Esophagus (tissue), 2 donors: ENCODE measurements at regions not wholly inside any gene's neighbourhood (a gene's known extent, or its start where the extent isn't known, plus 50 kb on each side); places are given as distances from the start of the nearest gene placed in this dataset.

ENCODE experiments used
- H3K27ac ChIP-seq, 2 donors: one replicate each; pipeline ENCODE4 v1.5.1; 2013; ENCODE audit warnings: low read depth in 2 of 2, mild to moderate bottlenecking in 2 of 2, inconsistent platforms in 1 of 2, low read length in 1 of 2, moderate library complexity in 1 of 2
- H3K27me3 ChIP-seq, 2 donors: one replicate each; pipeline ENCODE4 v1.6.1; 2013; ENCODE audit warnings: low read length in 2 of 2, control low read depth in 1 of 2, mild to moderate bottlenecking in 1 of 2; ENCODE audit not compliant: insufficient read depth in 2 of 2, control insufficient read depth in 1 of 2
- H3K36me3 ChIP-seq, 2 donors: one replicate each; pipeline ENCODE4 v1.6.1; 2013; ENCODE audit warnings: low read length in 1 of 2; ENCODE audit not compliant: control insufficient read depth in 2 of 2, insufficient read depth in 2 of 2
- H3K4me1 ChIP-seq, 2 donors: one replicate each; pipeline ENCODE4 v1.6.1; 2013; ENCODE audit warnings: low read length in 1 of 2; ENCODE audit not compliant: control insufficient read depth in 2 of 2, insufficient read depth in 2 of 2
- H3K4me3 ChIP-seq, 2 donors: one replicate each; pipeline ENCODE4 v1.5.1; 2013; ENCODE audit warnings: low read length in 2 of 2, mild to moderate bottlenecking in 2 of 2, low read depth in 1 of 2, moderate library complexity in 1 of 2
- H3K9me3 ChIP-seq, 2 donors: one replicate each; pipeline ENCODE4 v1.6.1; 2013; ENCODE audit warnings: mild to moderate bottlenecking in 2 of 2, low read depth in 1 of 2, low read length in 1 of 2, moderate library complexity in 1 of 2; ENCODE audit not compliant: control insufficient read depth in 2 of 2, insufficient read depth in 1 of 2
- WGBS, 2 donors: extraction: QIAGEN DNeasy Blood & Tissue Kit; methylation state at CpG; one replicate each; pipeline ENCODE4 v1.1.7; 2013; 5-methylcytosine and 5-hydroxymethylcytosine counted together
- donor health status: healthy with polysubstance abuse.
- donor health status: Bipolar disorder and iron deficiency.

DNA sequence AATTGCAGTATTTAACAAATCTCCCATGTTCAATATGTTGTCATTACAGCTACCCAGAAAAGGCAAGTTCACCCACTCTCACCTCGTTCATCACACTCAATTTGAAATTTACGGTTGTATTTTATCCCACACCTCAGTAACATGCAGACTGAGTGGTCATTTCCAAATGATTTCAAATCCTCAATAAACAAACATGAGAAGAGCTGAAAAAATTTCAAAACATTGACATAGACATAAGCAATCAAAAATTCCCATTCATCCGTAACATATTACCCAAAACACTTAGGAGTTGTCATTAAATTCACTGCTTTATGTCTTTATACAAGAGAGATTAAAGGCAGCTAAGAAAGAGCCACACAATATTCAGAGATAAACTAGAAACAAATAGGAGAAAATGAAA is 61.7 kb upstream of the NEBL start:
- Histone ChIP-seq H3K4me1 (no peaks in the 10 kb centered on the region), H3K27ac (no peak overlapping the region), H3K9me3 (peaks cover 0 to 3% of the 10 kb centered on the region in 2 donors), H3K27me3 (no peaks in the 10 kb centered on the region), H3K4me3 (no peak overlapping the region), H3K36me3 (no peaks in the 10 kb centered on the region)
- WGBS, 2 donors = 79 to 82% methylated on average over 3 of the region's 3 CpGs

DNA sequence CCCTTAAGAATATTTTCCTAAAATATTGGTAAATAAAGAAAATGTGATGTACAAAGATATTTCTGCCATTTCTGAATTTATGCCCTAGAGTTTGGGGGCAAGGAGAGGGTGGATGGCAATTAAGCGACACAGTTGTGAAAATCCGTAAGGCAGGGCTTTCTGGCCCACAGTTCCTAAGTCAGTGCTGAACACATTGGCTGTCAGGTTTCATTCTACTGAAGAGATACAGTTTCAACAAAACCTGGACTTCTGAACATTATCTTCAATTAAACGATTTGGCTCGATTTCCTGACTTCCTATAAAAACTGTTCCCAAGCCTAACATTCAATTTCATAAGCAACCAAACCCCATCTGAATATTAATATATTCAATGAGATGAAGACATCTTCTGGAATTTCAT is 61.1 kb upstream of the NEBL start:
- 88 to 89% methylated on average over 4 of the region's 4 CpGs for WGBS, 2 donors
- H3K27me3 ChIP-seq = no peaks in the 10 kb centered on the region

DNA sequence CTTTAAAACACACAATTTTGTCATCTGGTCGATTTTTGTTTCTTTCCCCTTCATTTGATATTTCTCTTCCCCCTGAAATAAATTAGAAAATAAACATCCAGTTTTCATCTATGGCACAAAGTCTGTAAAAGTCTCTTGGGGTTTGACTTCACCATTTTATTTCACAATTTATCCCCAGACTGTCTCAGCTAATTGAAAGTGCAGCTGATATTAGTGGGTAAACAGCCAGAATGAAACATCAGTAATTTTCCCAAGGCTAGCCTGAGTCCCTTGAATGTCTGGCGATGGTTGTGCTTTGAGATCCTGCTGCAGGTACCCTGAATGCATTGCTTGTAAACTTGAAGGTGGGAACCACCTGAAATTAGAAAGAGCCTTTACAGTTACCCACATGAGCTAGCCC is 60.6 kb upstream of the NEBL start:
- H3K27me3 ChIP-seq = no peaks in the 10 kb centered on the region

More for the DNA sequence above, 61.1 kb upstream of the NEBL start:
- no peaks in the 10 kb centered on the region for H3K4me1 ChIP-seq
- H3K9me3 ChIP-seq = peaks cover 0 to 3% of the 10 kb centered on the region in 2 donors
- no peak overlapping the region for H3K4me3 ChIP-seq
- H3K27ac ChIP-seq = no peak overlapping the region
- H3K36me3 ChIP-seq = no peaks in the 10 kb centered on the region

DNA sequence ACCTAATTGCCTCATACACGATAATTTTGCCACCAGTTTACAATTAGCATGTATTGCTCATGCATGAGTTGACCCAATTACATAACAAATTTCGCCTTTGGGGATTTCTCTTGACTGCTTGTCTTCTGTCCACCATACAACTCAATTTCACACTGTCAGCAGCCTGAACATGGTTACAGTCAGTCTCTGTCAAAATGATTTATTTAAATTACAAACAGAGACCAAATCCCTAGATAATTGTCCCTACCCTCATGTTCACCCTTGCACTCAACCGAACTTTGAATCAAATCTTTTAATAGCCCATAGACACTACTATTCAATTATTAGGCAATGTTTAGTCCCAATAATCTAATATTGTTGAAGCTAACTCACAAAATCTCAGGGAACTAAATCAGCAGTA is 59.7 kb upstream of the NEBL start:
- H3K9me3 ChIP-seq = peaks cover 0 to 3% of the 10 kb centered on the region in 2 donors
- no peaks in the 10 kb centered on the region for H3K36me3 ChIP-seq
- H3K4me1 ChIP-seq = no peaks in the 10 kb centered on the region
- H3K4me3 ChIP-seq = no peak overlapping the region
- WGBS, 2 donors = 34 to 62% methylated on average over 3 of the region's 3 CpGs
- no peaks in the 10 kb centered on the region for H3K27me3 ChIP-seq
- H3K27ac ChIP-seq = no peak overlapping the region

More for the DNA sequence above, 60.6 kb upstream of the NEBL start:
- Histone ChIP-seq H3K4me1 (no peaks in the 10 kb centered on the region), H3K4me3 (no peak overlapping the region), H3K9me3 (peaks cover 0 to 3% of the 10 kb centered on the region in 2 donors), H3K27ac (no peak overlapping the region), H3K36me3 (no peaks in the 10 kb centered on the region)
- 57 to 67% methylated on average over 2 of the region's 2 CpGs for WGBS, 2 donors

DNA sequence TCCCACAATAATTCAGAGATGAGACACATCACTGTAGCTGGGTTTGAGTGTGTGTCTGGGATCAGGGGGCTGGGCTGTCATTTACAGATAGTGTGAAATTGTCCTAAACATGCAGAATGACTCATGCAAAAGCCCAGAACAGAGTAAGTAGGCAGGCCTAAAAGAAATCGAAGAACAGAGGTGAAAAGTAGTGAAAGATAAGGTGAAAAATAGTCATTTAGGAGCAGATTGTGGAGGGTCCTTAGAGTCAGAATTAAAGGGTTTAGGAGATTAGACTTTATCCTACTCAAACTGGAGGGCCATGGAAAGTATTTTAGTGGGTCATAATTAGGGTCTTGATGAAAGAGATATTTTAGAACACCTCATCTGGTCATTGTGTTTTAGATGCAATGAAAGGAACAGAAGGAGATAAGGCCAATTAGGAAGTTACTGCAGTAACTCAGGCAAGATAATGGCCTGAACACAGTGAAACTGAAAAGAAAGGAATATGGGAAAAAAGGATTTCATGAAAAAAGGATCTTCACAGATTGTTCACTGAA is 58.3 kb upstream of the NEBL start:
- 60 to 68% methylated on average over 1 of the region's 1 CpG for whole genome bisulfite sequencing, 2 donors
- Histone ChIP-seq H3K4me1 (no peaks in the 10 kb centered on the region), H3K4me3 (no peak overlapping the region), H3K36me3 (no peaks in the 10 kb centered on the region), H3K9me3 (peaks cover 0 to 3% of the 10 kb centered on the region in 2 donors), H3K27ac (no peak overlapping the region), H3K27me3 (no peaks in the 10 kb centered on the region)

DNA sequence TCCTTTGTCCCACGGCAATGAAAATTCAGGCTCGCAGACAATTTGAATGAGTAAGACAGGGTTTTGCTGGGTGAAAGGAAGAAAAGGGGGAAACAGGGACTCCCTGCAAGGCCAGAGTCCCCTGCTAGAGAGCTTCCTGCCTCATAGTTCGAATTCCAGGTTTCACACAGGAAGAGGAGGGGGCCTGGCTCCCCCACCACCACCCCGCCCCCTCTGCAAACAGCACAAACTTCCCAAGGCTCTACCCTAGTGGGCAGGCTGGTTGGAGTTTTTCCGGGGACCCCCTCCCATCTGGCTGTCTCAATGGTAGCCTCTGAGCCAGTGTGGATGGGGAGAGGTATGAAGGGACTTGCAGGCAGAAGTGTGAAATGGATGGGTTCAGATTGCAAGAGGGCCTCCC is 57.4 kb upstream of the NEBL start:
- no peaks in the 10 kb centered on the region for H3K36me3 ChIP-seq
- H3K4me3 ChIP-seq = no peak overlapping the region
- no peaks in the 10 kb centered on the region for H3K27me3 ChIP-seq
- 84 to 87% methylated on average over 5 of the region's 5 CpGs for WGBS, 2 donors
- peaks cover 0 to 3% of the 10 kb centered on the region in 2 donors for H3K9me3 ChIP-seq
- H3K27ac ChIP-seq = no peak overlapping the region
- H3K4me1 ChIP-seq = no peaks in the 10 kb centered on the region

DNA sequence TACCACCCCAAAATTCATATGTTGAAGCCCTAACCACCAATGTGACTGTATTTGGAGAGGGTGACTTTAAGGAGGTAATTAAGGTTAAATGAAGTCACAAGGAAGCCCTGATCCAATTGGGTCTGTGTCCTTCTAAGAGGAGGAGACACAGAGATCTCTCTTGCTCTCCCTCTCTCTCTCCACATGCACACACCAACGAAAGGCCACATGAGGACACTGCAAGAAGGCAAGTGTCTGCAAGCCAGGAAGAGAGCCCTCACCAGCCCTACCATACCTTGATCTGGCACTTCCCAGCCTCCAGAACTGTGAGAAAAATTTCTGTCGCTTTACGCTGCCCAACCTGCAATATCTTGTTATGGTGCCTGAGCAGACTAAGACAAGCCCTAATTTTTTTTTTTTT is 56.0 kb upstream of the NEBL start:
- no peaks in the 10 kb centered on the region for H3K27me3 ChIP-seq
- 71 to 82% methylated on average over 3 of the region's 3 CpGs for WGBS, 2 donors
- no peak overlapping the region for H3K4me3 ChIP-seq
- no peaks in the 10 kb centered on the region for H3K36me3 ChIP-seq
- H3K4me1 ChIP-seq = no peaks in the 10 kb centered on the region
- no peak overlapping the region for H3K27ac ChIP-seq
- H3K9me3 ChIP-seq = peaks cover 0 to 3% of the 10 kb centered on the region in 2 donors

DNA sequence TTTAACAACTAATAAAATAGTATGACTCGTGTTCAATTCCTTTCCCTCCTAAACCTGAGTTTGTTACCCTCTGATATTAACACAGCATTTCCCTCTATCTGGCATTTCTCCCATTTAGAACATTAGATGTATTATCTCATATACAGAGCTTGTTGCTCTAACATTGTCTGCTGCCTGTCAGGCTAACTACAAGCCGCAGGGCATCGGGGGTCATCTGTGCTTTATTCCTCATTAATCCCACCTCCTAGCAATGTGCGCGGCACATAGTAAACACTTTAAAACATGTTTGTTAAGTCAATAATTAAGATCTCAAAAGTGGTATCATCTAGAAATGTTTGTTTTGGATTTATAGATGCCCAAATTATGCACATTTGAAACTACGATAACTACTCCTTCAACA is 52.9 kb upstream of the NEBL start:
- WGBS, 2 donors = 75 to 76% methylated on average over 6 of the region's 6 CpGs
- H3K36me3 ChIP-seq = no peaks in the 10 kb centered on the region
- H3K4me1 ChIP-seq = no peaks in the 10 kb centered on the region
- no peak overlapping the region for H3K4me3 ChIP-seq
- H3K27ac ChIP-seq = no peak overlapping the region
- H3K27me3 ChIP-seq = no peaks in the 10 kb centered on the region
- H3K9me3 ChIP-seq = peaks cover 0 to 3% of the 10 kb centered on the region in 2 donors

DNA sequence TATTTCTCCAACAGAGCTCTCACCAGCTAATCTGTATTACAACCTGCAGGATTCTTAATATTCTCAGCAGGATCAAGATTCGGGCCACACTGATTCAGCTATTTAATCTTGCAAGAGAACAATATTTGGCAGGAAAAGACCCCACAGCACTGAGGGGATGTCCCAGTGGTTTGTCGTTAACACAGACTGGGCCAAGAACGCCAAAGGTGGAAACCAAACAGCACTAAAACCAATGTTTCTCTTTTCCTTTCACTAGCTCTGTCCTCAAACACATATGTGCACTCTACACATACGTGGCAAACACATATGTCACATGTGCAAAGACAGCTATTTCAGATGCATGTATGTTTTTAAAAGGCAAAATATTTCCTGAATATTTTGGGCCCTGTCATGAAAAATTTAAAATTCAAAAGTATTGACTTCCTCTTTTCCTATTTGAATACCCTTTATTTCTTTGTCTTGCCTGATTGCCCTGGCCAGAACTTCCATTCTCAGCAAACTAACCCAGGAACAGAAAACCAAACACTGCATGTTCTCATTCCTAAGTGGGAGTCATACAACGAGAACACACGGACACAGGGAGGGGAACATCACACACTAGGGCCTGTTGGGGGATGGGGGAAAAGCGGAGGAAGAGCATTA is 51.7 kb upstream of the NEBL start:
- Histone ChIP-seq H3K27me3 (no peaks in the 10 kb centered on the region), H3K9me3 (no peaks in the 10 kb centered on the region), H3K36me3 (no peaks in the 10 kb centered on the region), H3K4me1 (no peaks in the 10 kb centered on the region), H3K27ac (no peak overlapping the region), H3K4me3 (no peak overlapping the region)
- WGBS, 2 donors = 76 to 81% methylated on average over 7 of the region's 7 CpGs
